ENCODE measurements at regions not wholly inside any gene's neighbourhood (a gene's known extent, or its start where the extent isn't known, plus 50 kb on each side); places are given as distances from the start of the nearest gene placed in this dataset.

DNA sequence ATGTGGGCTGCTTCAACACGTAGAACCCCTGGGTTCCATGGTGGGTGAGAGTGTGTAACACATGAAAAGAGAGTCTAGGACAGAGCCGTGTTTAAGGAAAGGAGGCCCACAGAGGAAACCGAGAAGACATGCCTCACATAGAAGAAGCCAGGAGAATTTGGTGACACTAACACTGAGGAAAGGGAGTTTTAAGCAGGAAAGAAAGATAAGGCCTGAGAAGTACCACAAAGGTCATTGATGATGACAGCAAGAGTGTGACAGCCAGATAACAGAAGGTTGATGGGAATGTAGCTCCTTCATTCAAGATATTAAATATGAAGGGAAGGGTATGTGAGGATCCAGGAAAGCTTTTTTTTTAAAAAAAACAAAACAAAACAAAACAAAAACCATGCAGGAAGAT, 72.4 kb upstream of the SPRY4 start:
- H3K4me1 ChIP-seq (ENCODE audit: insufficient read depth, poor library complexity, severe bottlenecking), result no peaks in the 10 kb centered on the region
- no peak for TF ChIP-seq CTCF (IDR thresholded peaks at IDR 0.05; ENCODE audit: poor library complexity, severe bottlenecking)
- H3K4me3 ChIP-seq (ENCODE audit: severe bottlenecking), result no peak overlapping the region
- no peak for ATAC-seq (ENCODE audit: low read depth)
- no peaks in the 10 kb centered on the region for H3K9me3 ChIP-seq (ENCODE audit: severe bottlenecking)
- DNase-seq (ENCODE audit: low spot score), result no peak
- no peaks in the 10 kb centered on the region for H3K36me3 ChIP-seq (ENCODE audit: low read depth)
- no peaks in the 10 kb centered on the region for H3K27me3 ChIP-seq (ENCODE audit: insufficient read depth, poor library complexity, severe bottlenecking)
- H3K27ac ChIP-seq (ENCODE audit: poor library complexity, severe bottlenecking), result no peak overlapping the region

- Histone ChIP-seq H3K27ac (ENCODE audit: poor library complexity, severe bottlenecking) (no peak overlapping the region), H3K9me3 (ENCODE audit: severe bottlenecking) (no peaks in the 10 kb centered on the region), H3K36me3 (ENCODE audit: low read depth) (no peaks in the 10 kb centered on the region), H3K27me3 (ENCODE audit: insufficient read depth, poor library complexity, severe bottlenecking) (no peaks in the 10 kb centered on the region), H3K4me1 (ENCODE audit: insufficient read depth, poor library complexity, severe bottlenecking) (no peaks in the 10 kb centered on the region), H3K4me3 (ENCODE audit: severe bottlenecking) (no peak overlapping the region)
- TF ChIP-seq CTCF (IDR thresholded peaks at IDR 0.05; ENCODE audit: poor library complexity, severe bottlenecking), result no peak
- ATAC-seq (ENCODE audit: low read depth), result no peak
- no peak for DNase-seq (ENCODE audit: low spot score)
Observed at GRCh38 chr5:142396436-142397038, 71.7 kb upstream of the SPRY4 start.

- no peaks in the 10 kb centered on the region for H3K9me3 ChIP-seq (ENCODE audit: severe bottlenecking)
- no peaks in the 10 kb centered on the region for H3K36me3 ChIP-seq (ENCODE audit: low read depth)
- ATAC-seq (ENCODE audit: low read depth) (no peak), DNase-seq (ENCODE audit: low spot score) (no peak)
- no peak for TF ChIP-seq CTCF (IDR thresholded peaks at IDR 0.05; ENCODE audit: poor library complexity, severe bottlenecking)
- no peak overlapping the region for H3K4me3 ChIP-seq (ENCODE audit: severe bottlenecking)
- H3K27me3 ChIP-seq (ENCODE audit: insufficient read depth, poor library complexity, severe bottlenecking), result no peaks in the 10 kb centered on the region
- no peak overlapping the region for H3K27ac ChIP-seq (ENCODE audit: poor library complexity, severe bottlenecking)
- no peaks in the 10 kb centered on the region for H3K4me1 ChIP-seq (ENCODE audit: insufficient read depth, poor library complexity, severe bottlenecking)
Observed at GRCh38 chr5:142395334-142395733, 70.5 kb upstream of the SPRY4 start.

DNA sequence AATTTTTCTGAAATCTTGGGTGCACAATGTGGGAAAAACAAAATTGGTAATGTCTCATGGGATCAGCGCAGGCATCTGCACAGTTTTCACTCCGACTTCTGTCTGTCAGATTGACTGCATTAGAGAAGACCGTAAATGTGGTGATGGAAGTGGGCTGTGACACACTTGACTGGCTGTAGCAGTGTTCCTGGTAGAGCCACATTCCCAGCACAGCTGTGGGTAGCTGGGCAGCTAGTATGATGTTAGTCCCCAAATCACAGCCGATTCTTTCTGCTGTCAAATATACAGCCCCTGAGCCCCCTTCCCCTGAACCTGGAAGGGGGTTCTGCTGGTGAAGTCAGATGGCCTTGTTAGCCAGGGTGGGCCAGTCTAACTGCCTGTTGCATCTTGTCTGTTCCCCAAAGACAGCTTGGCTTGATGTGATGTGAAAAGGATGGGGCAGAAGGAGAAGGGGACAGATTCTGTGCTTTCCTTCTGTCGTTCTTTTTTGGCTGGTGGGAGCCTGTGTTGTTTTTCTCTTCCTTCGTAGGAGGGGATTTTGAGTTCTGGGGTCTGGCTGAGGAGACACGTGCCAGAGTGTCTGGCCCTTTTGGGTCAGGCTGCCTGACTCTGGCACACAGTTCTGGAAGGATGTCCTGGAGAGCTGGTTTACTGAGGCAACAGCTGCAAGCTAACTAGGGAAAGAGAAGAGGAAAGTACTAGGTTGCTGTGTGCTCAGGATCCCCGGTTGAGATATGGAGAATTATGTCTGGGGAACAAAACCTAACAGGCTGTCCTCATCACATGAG, 66.4 kb upstream of the SPRY4 start:
- Histone ChIP-seq H3K4me1 (ENCODE audit: insufficient read depth, poor library complexity, severe bottlenecking) (peaks cover 9% of the 10 kb centered on the region), H3K27me3 (ENCODE audit: insufficient read depth, poor library complexity, severe bottlenecking) (no peaks in the 10 kb centered on the region), H3K27ac (ENCODE audit: poor library complexity, severe bottlenecking) (no peak overlapping the region), H3K36me3 (ENCODE audit: low read depth) (no peaks in the 10 kb centered on the region), H3K4me3 (ENCODE audit: severe bottlenecking) (no peak overlapping the region), H3K9me3 (ENCODE audit: severe bottlenecking) (no peaks in the 10 kb centered on the region)
- TF ChIP-seq CTCF (IDR thresholded peaks at IDR 0.05; ENCODE audit: poor library complexity, severe bottlenecking), result no peak
- DNase-seq (ENCODE audit: low spot score) (no peak), ATAC-seq (ENCODE audit: low read depth) (no peak)

DNA sequence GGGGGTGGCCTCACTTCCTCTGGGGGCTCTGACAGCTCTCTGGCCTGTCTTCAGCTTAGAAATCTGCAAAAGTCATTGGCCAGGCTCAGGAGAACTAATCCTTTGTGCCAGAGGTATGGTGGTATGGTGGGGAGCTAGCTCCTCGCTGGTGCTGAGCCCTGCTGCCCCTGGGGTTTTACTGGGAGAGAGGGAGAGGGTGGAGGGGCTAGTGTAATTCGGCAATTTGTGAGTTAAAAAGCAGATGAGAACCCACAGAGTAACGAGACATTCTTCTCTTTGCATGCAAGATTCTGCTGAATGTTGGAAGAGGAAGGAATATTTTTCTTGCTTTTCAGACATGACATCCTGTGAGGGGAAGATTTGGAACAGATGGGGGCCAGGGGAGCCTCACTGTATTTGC, 65.5 kb upstream of the SPRY4 start:
- H3K9me3 ChIP-seq (ENCODE audit: severe bottlenecking), result no peaks in the 10 kb centered on the region
- H3K27me3 ChIP-seq (ENCODE audit: insufficient read depth, poor library complexity, severe bottlenecking), result no peaks in the 10 kb centered on the region
- peaks cover 9% of the 10 kb centered on the region for H3K4me1 ChIP-seq (ENCODE audit: insufficient read depth, poor library complexity, severe bottlenecking)
- TF ChIP-seq CTCF (IDR thresholded peaks at IDR 0.05; ENCODE audit: poor library complexity, severe bottlenecking), result no peak
- no peak overlapping the region for H3K4me3 ChIP-seq (ENCODE audit: severe bottlenecking)
- DNase-seq (ENCODE audit: low spot score) (no peak), ATAC-seq (ENCODE audit: low read depth) (no peak)
- no peak overlapping the region for H3K27ac ChIP-seq (ENCODE audit: poor library complexity, severe bottlenecking)
- no peaks in the 10 kb centered on the region for H3K36me3 ChIP-seq (ENCODE audit: low read depth)
